Upper lobe of left lung (tissue), 6 donors: ENCODE measurements at regions not wholly inside any gene's neighbourhood (a gene's known extent, or its start where the extent isn't known, plus 50 kb on each side); places are given as distances from the start of the nearest gene placed in this dataset.

Source experiments
- ATAC-seq, 2 donors: fragments of 200-7000 bp; cut with Tn5 transposase; one replicate each; pipeline ENCODE4 v1.9.1; 2022; ENCODE audit warnings: mild to moderate bottlenecking in 2 of 2, moderate library complexity in 2 of 2; ENCODE audit not compliant: low FRiP score in 2 of 2
- DNase-seq, 2 donors: peaks; one replicate each; pipeline ENCODE4 v3.0.0-alpha.2; 2019 to 2020
- H3K27ac ChIP-seq, 4 donors: fragments of 200-600 bp; sonication (generic); one replicate each; pipeline ENCODE4 v1.5.1; 2016 to 2019
- H3K27me3 ChIP-seq, 4 donors: fragments of 200-600 bp; sonication (generic); one replicate each; pipeline ENCODE4 v1.5.1; 2017 to 2019
- H3K36me3 ChIP-seq, 4 donors: fragments of 200-600 bp; sonication (generic); one replicate each; pipeline ENCODE4 v1.5.1; 2016 to 2019
- H3K4me1 ChIP-seq, 4 donors: fragments of 200-600 bp; sonication (generic); one replicate each; pipeline ENCODE4 v1.5.1; 2018 to 2019
- H3K4me3 ChIP-seq, 4 donors: fragments of 200-600 bp; sonication (generic); one replicate each; pipeline ENCODE4 v1.5.1; 2017 to 2019; ENCODE audit warnings: mild to moderate bottlenecking in 2 of 4, moderate library complexity in 1 of 4
- H3K9me3 ChIP-seq, 4 donors: fragments of 200-600 bp; sonication (generic); one replicate each; pipeline ENCODE4 v1.5.1; 2018 to 2019
- EP300 ChIP-seq, 4 donors: sonication (generic); formaldehyde crosslinking; IDR thresholded peaks; one replicate each; pipeline ENCODE4 v1.5.1; 2017; ENCODE audit warnings: antibody characterized with exemption in 4 of 4, control low read depth in 2 of 4
- POLR2A ChIP-seq, 4 donors: fragments of 450-650 bp; IDR thresholded peaks; one replicate each; pipeline ENCODE4 v1.5.1; 2016 to 2017; ENCODE audit warnings: antibody characterized with exemption in 4 of 4, mild to moderate bottlenecking in 2 of 4
- POLR2AphosphoS5 ChIP-seq, 2 donors: sonication (generic); formaldehyde crosslinking; IDR thresholded peaks; one replicate each; pipeline ENCODE4 v1.5.1; 2017; ENCODE audit warnings: antibody characterized with exemption in 2 of 2
- WGBS, 2 donors: methylation state at CpG; one replicate each; pipeline ENCODE4 v1.1.5; 2017 to 2018; 5-methylcytosine and 5-hydroxymethylcytosine counted together
- TF ChIP-seq, protein P1 (sequence below), 6 experiments: fragments of 450-650 bp in 4 of 6; fragments of 200-600 bp in 2 of 6; sonication (generic) in 2 of 6; IDR thresholded peaks; one replicate each; pipeline ENCODE4 v1.5.1; 2016 to 2019; ENCODE audit warnings: antibody characterized with exemption in 6 of 6
- donor health status: DM: no; HTN: no; CAD: no; lungs with moderate emphysema.
- donor health status: DM: no; HTN: yes; CAD: no; lungs with severe emphysema.

GRCh38 chr3:44031387-44032380, 210.0 kb upstream of the TOPAZ1 start:
- Histone ChIP-seq H3K36me3 (no peaks in the 10 kb centered on the region), H3K27me3 (no peaks in the 10 kb centered on the region), H3K4me1 (no peaks in the 10 kb centered on the region), H3K4me3 (no peak overlapping the region), H3K9me3 (no peaks in the 10 kb centered on the region), H3K27ac (no peak overlapping the region)
- ATAC-seq (no peak), DNase-seq (no peak)
- TF ChIP-seq EP300 (IDR thresholded peaks at IDR 0.05) (no peak), POLR2AphosphoS5 (IDR thresholded peaks at IDR 0.05) (no peak), POLR2A (IDR thresholded peaks at IDR 0.05) (no peak)
- TF ChIP-seq, protein P1, sequence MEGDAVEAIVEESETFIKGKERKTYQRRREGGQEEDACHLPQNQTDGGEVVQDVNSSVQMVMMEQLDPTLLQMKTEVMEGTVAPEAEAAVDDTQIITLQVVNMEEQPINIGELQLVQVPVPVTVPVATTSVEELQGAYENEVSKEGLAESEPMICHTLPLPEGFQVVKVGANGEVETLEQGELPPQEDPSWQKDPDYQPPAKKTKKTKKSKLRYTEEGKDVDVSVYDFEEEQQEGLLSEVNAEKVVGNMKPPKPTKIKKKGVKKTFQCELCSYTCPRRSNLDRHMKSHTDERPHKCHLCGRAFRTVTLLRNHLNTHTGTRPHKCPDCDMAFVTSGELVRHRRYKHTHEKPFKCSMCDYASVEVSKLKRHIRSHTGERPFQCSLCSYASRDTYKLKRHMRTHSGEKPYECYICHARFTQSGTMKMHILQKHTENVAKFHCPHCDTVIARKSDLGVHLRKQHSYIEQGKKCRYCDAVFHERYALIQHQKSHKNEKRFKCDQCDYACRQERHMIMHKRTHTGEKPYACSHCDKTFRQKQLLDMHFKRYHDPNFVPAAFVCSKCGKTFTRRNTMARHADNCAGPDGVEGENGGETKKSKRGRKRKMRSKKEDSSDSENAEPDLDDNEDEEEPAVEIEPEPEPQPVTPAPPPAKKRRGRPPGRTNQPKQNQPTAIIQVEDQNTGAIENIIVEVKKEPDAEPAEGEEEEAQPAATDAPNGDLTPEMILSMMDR (IDR thresholded peaks at IDR 0.05), result no peak
- WGBS, 2 donors, result 84% methylated on average over 15 to 16 of the region's 16 CpGs

DNA sequence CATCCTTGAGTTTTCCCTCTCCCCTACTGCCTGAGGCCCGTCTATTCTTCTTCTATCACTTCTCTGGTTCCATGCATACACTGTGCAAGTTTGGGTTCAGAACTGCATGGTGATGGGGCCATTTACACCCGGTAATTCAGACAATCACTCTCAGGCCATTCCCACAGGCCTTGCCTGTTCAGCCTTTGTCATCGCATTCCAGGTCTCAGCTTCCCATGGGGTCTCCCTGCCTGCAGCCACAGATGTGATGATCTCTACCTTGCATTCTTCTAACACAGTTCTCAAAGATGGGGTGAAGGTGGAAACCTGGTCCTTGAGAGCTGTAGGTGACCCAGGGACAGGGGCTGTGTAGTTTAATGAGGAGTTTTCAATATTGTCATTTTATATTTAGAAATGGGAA, 209.2 kb upstream of the TOPAZ1 start:
- DNase-seq (no peak), ATAC-seq (no peak)
- Histone ChIP-seq H3K27ac (no peak overlapping the region), H3K4me1 (no peaks in the 10 kb centered on the region), H3K9me3 (no peaks in the 10 kb centered on the region), H3K4me3 (no peak overlapping the region), H3K27me3 (no peaks in the 10 kb centered on the region), H3K36me3 (no peaks in the 10 kb centered on the region)
- 83 to 89% methylated on average over 3 of the region's 3 CpGs for WGBS, 2 donors
- TF ChIP-seq POLR2A (IDR thresholded peaks at IDR 0.05) (no peak), POLR2AphosphoS5 (IDR thresholded peaks at IDR 0.05) (no peak), EP300 (IDR thresholded peaks at IDR 0.05) (no peak)
- TF ChIP-seq, protein P1 (IDR thresholded peaks at IDR 0.05), result no peak

DNA sequence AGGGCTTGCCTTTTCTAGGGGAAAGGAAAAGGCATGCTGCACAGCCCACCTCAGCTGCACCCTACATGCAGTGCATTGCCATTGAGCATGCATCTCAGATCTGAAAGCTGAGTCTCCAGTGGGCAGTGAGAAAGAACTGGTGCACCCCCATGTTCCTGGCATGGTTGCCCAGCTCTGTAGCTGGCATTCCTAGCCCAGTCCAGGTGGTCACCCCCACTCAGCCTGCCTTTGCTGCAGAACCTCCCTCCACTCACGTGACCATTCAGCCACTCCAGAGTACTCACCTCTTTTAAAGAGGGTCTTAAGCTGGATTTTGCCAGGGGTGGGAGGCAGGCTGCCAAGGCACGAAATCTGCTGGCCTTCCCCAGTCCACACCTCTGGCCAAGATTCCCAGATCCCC, 208.6 kb upstream of the TOPAZ1 start:
- ATAC-seq, result no peak

DNA sequence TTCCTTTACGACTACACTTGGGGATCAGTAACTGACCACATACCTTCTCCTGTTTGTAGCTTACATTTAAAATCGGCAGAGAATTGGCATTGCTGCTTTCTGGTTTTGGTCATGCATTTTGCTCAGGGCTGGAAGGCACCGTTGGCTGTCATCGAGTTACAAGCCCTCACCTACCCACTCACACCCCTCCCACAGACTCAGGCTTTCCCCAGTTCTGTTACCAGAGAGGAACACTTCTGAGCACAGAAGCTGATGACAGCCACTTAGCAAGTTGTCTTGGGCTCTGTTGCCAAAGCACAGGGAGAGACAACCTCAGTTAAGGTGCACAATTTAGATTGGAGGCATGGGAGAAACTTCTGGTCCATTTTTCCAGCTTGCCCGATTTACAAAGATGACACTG, 204.8 kb upstream of the TOPAZ1 start:
- Histone ChIP-seq H3K4me3 (no peak overlapping the region), H3K36me3 (no peaks in the 10 kb centered on the region), H3K9me3 (no peaks in the 10 kb centered on the region), H3K4me1 (no peaks in the 10 kb centered on the region), H3K27ac (no peak overlapping the region), H3K27me3 (no peaks in the 10 kb centered on the region)
- DNase-seq, result no peak
- ATAC-seq, result no peak
- TF ChIP-seq EP300 (IDR thresholded peaks at IDR 0.05), result no peak
- WGBS, 2 donors, result 76 to 84% methylated on average over 5 of the region's 5 CpGs

More for the DNA sequence above, 208.6 kb upstream of the TOPAZ1 start:
- Histone ChIP-seq H3K27ac (no peak overlapping the region), H3K4me3 (no peak overlapping the region), H3K9me3 (no peaks in the 10 kb centered on the region), H3K4me1 (no peaks in the 10 kb centered on the region), H3K36me3 (no peaks in the 10 kb centered on the region), H3K27me3 (no peaks in the 10 kb centered on the region)
- TF ChIP-seq, protein P1 (IDR thresholded peaks at IDR 0.05), result no peak
- TF ChIP-seq POLR2AphosphoS5 (IDR thresholded peaks at IDR 0.05) (no peak), POLR2A (IDR thresholded peaks at IDR 0.05) (no peak), EP300 (IDR thresholded peaks at IDR 0.05) (no peak)
- 51 to 61% methylated on average over 2 of the region's 2 CpGs for WGBS, 2 donors
- DNase-seq, result no peak

DNA sequence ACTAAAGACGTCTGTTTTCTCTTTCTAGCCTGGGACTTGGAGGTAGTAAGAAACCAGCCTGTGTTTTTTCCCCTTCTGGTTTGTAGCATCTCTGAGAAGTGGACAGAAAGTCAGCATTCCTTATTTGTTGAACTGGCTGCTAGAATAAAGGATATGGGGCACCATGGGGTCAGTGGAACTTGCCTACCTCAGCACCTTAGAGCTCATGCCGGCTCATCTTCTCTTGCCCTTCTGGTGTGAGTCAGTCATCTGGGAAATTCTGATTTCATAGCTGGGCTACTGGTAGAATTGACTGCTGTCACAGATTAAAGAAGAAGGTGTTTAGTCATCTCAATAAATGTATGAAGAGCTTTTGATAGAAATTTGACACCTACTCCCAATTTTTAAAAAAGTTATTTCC, 202.7 kb upstream of the TOPAZ1 start:
- Histone ChIP-seq H3K9me3 (no peaks in the 10 kb centered on the region), H3K27me3 (no peaks in the 10 kb centered on the region), H3K27ac (no peak overlapping the region), H3K4me1 (no peaks in the 10 kb centered on the region), H3K4me3 (no peak overlapping the region), H3K36me3 (no peaks in the 10 kb centered on the region)
- 84 to 86% methylated on average over 2 of the region's 2 CpGs for WGBS, 2 donors
- TF ChIP-seq POLR2AphosphoS5 (IDR thresholded peaks at IDR 0.05), result no peak
- TF ChIP-seq EP300 (IDR thresholded peaks at IDR 0.05), result no peak
- TF ChIP-seq, protein P1 (IDR thresholded peaks at IDR 0.05), result no peak
- TF ChIP-seq POLR2A (IDR thresholded peaks at IDR 0.05), result no peak
- no peak for DNase-seq
- no peak for ATAC-seq
